Colonic mucosa (tissue), 4 donors: ENCODE measurements at regions not wholly inside any gene's neighbourhood (a gene's known extent, or its start where the extent isn't known, plus 50 kb on each side); places are given as distances from the start of the nearest gene placed in this dataset.

Experiments
- DNase-seq: peaks from one replicate; pipeline ENCODE4 v3.0.0-alpha.2; 2020
- H3K27ac ChIP-seq: fragments of 200-600 bp; one replicate; pipeline ENCODE4 v1.8.0; 2021
- H3K27me3 ChIP-seq: fragments of 200-600 bp; one replicate; pipeline ENCODE4 v1.8.0; 2021
- H3K36me3 ChIP-seq: fragments of 200-600 bp; one replicate; pipeline ENCODE4 v1.8.0; 2021
- H3K4me1 ChIP-seq: fragments of 200-600 bp; one replicate; pipeline ENCODE4 v1.8.0; 2021; ENCODE audit warnings: mild to moderate bottlenecking
- H3K4me3 ChIP-seq: fragments of 200-600 bp; one replicate; pipeline ENCODE4 v1.8.0; 2021
- H3K9ac ChIP-seq, 2 donors: one replicate each; pipeline ENCODE4 v1.7.0; 2013; ENCODE audit warnings: control low read depth in 2 of 2, low read depth in 2 of 2, low read length in 2 of 2
- H3K9me3 ChIP-seq: fragments of 200-600 bp; one replicate; pipeline ENCODE4 v1.8.0; 2021
- intact Hi-C: fragments of 100-400 bp; cut with DNase I; formaldehyde crosslinking; loops from one replicate; pipeline ENCODE4 v1.14.1; 2022
- TF ChIP-seq, protein P1 (sequence below): fragments of 200-600 bp; IDR thresholded peaks from one replicate; pipeline ENCODE4 v1.8.0; 2022; ENCODE audit warnings: antibody characterized with exemption, mild to moderate bottlenecking
- donor health status: healthy.
- donor health status: DM: no; HTN: no; CAD: no.
- donor health status: DM: no; HTN: no; CAD: no.

DNA sequence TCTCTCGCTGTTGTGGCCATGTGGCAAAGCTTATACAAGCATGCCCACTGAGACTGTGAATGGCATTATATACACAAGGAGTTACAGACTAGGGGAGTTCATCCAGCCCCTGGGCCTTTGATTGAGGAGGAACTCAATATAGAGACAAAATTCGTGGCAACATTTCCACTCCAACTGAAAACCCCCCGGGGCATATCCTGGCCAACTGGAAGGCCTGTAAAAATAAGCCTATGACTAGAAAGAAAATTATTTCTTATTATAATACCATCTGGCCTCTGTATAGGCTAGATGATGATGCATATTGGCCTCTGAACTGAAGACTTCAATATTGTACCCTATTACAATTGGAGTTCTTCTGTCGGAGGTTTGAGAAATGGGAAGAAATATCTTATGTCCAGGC lies 175.5 kb upstream of the GJE1 start:
- H3K27ac ChIP-seq = no peak overlapping the region
- intact Hi-C loops = no loop called here
- no peaks in the 10 kb centered on the region for H3K9me3 ChIP-seq
- no peaks in the 10 kb centered on the region for H3K36me3 ChIP-seq
- H3K4me3 ChIP-seq = no peak overlapping the region
- TF ChIP-seq, protein P1, sequence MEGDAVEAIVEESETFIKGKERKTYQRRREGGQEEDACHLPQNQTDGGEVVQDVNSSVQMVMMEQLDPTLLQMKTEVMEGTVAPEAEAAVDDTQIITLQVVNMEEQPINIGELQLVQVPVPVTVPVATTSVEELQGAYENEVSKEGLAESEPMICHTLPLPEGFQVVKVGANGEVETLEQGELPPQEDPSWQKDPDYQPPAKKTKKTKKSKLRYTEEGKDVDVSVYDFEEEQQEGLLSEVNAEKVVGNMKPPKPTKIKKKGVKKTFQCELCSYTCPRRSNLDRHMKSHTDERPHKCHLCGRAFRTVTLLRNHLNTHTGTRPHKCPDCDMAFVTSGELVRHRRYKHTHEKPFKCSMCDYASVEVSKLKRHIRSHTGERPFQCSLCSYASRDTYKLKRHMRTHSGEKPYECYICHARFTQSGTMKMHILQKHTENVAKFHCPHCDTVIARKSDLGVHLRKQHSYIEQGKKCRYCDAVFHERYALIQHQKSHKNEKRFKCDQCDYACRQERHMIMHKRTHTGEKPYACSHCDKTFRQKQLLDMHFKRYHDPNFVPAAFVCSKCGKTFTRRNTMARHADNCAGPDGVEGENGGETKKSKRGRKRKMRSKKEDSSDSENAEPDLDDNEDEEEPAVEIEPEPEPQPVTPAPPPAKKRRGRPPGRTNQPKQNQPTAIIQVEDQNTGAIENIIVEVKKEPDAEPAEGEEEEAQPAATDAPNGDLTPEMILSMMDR = no peak
- DNase-seq = no peak
- H3K4me1 ChIP-seq = no peaks in the 10 kb centered on the region
- H3K27me3 ChIP-seq = no peaks in the 10 kb centered on the region
- no peak overlapping the region for H3K9ac ChIP-seq

DNA sequence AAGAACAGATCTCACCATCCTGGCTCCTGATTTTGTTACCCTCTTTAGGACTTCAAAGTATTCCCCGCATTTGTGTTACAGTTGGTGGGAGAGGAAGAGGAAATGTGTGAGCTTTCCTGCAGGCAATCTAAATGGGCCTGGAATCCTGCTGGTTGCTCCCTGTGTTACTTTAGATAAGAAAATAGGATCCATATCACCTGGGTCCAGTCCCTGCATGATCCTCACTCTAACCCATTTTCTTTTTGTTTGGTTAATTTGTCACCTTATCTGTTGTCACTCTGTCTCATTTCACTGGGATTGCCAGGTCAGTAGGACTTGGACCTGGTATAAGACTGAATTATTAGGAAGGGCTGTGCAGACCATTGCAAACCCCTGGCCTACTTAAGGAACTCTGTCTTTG lies 175.9 kb upstream of the GJE1 start:
- TF ChIP-seq, protein P1 = no peak
- Histone ChIP-seq H3K27ac (no peak overlapping the region), H3K27me3 (no peaks in the 10 kb centered on the region), H3K9ac (no peak overlapping the region), H3K36me3 (no peaks in the 10 kb centered on the region), H3K4me1 (no peaks in the 10 kb centered on the region), H3K4me3 (no peak overlapping the region), H3K9me3 (no peaks in the 10 kb centered on the region)
- intact Hi-C loops = no loop called here
- DNase-seq = no peak

DNA sequence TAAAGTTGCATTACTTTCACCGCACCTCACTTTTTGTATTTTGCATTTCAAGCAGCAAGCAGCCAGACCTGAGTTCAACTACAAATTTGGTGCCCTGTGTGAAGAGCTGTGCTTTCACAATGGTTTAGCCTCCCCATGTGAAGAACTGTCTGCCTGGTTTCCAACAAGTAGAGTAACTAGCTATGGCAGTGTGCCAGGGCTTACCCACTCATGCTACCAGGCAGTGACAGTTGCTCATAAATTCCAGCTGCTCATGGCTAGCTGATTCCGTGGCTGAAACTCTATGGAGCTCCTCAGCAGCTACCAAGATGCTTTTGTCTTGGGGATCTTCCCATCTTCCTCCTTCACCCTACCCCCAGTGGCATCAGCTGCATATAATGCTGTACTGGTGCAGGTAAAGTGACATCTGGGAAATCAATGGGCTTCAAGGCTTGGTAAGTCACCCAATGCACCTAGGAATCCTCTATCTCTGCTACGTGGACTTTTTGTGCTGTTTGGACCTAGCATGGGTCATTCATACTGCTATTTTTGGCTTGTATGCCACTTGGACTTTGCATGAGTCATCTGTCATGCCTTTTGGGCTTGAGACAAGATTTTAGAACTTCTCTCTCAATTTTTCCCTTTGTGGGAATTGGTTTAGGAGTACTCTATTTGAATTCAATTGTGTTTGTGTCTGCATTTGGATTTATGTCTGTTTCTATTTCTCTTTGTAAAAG lies 176.5 kb upstream of the GJE1 start:
- H3K4me1 ChIP-seq = no peaks in the 10 kb centered on the region
- no peak for DNase-seq
- no peaks in the 10 kb centered on the region for H3K36me3 ChIP-seq
- intact Hi-C loops = no loop called here
- TF ChIP-seq, protein P1 = no peak
- H3K27me3 ChIP-seq = no peaks in the 10 kb centered on the region
- no peak overlapping the region for H3K4me3 ChIP-seq
- no peak overlapping the region for H3K9ac ChIP-seq
- H3K9me3 ChIP-seq = no peaks in the 10 kb centered on the region
- no peak overlapping the region for H3K27ac ChIP-seq

DNA sequence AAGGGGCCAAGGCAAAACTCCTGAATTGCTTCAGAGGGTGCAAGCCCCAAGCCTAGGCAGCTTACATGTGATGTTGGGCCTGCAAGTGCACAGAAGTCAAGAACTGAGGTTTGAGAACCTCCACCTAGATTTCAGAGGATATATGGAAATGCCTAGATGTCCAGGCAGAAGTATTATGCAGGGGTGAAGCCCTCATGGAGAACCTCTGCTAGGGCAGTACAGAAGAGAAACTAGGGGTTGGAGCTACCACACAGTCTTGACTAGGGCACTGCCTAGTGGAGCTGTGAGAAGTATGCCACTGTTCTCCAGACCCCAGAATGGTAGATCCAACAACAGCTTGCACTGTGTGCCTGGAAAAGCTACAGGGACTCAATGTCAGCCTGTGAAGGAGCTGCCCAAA lies 179.7 kb upstream of the GJE1 start:
- TF ChIP-seq, protein P1 = no peak
- Histone ChIP-seq H3K4me3 (no peak overlapping the region), H3K27me3 (no peaks in the 10 kb centered on the region), H3K9me3 (no peaks in the 10 kb centered on the region), H3K27ac (no peak overlapping the region), H3K36me3 (no peaks in the 10 kb centered on the region), H3K4me1 (no peaks in the 10 kb centered on the region), H3K9ac (no peak overlapping the region)
- intact Hi-C loops = no loop called here
- DNase-seq = no peak

DNA sequence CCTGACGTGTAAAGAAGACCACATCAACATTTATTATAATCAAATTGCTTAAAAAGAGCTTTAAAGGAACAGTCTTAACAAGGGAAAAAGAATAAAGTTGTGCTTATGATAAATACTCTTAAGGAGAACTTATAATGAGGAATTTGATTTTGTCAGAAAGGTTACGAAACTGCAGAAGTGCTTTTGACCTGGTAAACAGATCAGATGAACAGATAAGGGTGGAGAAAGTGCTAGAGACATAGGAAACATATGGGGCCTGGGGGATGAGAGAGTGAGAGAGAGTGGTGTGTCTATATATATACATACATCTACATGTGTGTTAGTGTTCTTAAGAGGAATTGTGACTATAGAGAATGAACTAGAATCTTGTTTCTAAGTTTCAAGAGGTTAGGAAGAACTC lies 186.2 kb upstream of the GJE1 start:
- H3K9ac ChIP-seq = no peak overlapping the region
- DNase-seq = no peak
- H3K27me3 ChIP-seq = no peaks in the 10 kb centered on the region
- H3K36me3 ChIP-seq = no peaks in the 10 kb centered on the region
- intact Hi-C loops = no loop called here
- H3K9me3 ChIP-seq = no peaks in the 10 kb centered on the region
- TF ChIP-seq, protein P1 = no peak
- no peak overlapping the region for H3K27ac ChIP-seq
- H3K4me3 ChIP-seq = no peak overlapping the region
- H3K4me1 ChIP-seq = no peaks in the 10 kb centered on the region
